ENCODE measurements at regions not wholly inside any gene's neighbourhood (a gene's known extent, or its start where the extent isn't known, plus 50 kb on each side); places are given as distances from the start of the nearest gene placed in this dataset.
"Not testable (repeated sequence)": the region's sequence is repeated elsewhere in the genome, so short reads cannot be mapped to it uniquely, and the experiment has no call there.

DNA sequence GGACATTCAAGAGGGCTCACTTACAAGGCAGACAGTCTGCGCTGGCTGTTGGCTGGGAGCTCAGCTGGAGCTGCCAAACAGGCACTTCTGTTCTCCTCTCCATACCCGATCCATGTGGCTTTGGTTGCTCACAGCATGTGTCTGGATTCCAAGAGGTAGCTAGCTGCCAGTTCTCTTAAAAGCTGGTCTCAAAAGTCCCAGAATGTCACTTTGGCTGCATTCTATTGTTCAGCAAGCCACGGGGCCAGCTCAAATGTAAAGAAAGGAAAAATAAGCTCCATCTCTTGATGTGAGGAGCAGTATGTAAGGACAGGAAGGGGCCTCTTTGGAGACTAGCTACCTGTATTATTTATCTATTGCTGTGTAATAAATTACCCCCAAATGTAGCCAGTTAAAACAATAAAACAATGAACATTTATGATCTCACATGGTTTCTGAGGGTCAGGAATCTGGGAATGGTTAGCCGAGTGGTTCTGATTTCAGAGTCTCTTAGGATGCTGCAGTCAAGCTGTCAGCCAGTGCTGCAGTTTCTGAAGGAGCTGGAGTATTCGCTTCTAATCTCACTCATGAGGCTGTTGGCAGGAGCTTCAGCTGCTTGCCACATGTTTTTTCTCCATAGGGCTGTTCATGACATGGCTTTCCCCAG is 112.7 kb upstream of the CLINT1 start:
- DNase-seq (ENCODE audit: low read depth) = no peak

DNA sequence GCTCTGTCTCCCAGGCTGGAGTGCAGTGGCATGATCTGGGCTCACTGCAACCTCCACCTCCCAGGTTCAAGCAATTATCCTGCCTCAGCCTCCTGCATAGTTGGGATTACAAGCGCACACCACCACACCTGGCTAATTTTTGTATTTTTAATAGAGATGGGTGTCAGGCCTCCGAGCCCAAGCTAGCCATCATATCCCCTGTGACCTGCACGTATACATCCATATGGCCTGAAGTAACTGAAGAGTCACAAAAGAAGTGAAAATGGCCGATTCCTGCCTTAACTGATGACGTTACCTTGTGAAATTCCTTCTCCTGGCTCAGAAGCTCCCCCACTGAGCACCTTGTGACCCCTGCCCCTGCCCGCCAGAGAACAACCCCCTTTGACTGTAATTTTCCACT is 109.6 kb upstream of the CLINT1 start:
- not testable (repeated sequence) for DNase-seq (ENCODE audit: low read depth)

DNA sequence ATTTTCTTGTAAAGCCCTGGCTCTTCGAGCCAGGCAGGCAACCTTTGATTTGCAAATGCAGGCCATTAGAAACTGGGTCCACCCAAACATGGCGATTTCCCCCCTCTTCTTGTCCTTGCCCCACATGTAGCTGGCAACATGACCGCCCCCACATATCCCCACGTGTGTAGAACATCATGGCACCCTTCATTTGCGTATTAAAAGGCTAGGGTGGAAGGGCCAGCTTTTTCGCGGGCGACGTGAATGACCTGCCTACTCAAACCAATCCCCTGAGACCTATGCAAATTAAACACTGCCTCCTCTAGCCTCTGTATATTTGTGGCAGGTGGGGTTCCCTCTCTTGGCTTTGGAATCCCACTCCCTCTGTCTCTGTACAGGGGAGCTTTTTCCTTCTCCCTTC is 107.0 kb upstream of the CLINT1 start:
- no peak for DNase-seq (ENCODE audit: low read depth)

DNA sequence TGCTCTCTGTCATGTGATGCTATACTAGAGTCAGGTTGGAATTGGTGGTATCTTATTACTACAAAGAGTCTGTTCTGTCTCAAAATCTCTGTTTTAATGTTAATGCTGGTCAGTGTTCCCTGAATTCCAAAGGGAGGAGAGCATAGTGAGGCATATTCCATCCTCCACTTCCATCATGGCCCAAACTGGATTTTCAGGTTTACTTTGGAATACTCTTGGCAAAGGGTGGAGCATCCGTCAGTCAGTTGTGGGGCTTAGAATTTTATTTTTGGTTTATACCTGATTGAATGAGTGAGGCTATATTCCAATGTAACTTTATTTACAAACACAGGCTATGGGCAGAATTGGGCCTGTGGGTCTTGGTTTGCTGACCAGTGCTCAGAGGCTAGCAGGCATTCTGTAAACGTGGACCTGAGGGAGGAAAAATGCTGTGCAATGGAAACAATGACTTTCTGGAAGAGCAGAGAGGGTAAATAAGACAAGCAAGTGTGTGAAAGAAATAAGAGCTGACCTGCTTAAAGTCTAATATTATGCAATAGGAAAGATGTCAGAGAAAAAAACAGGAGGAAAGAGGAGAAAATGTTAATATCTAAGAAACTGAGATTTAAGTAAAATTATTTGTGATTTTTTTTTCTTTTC is 106.2 kb upstream of the CLINT1 start:
- DNase-seq (ENCODE audit: low read depth) = no peak

DNA sequence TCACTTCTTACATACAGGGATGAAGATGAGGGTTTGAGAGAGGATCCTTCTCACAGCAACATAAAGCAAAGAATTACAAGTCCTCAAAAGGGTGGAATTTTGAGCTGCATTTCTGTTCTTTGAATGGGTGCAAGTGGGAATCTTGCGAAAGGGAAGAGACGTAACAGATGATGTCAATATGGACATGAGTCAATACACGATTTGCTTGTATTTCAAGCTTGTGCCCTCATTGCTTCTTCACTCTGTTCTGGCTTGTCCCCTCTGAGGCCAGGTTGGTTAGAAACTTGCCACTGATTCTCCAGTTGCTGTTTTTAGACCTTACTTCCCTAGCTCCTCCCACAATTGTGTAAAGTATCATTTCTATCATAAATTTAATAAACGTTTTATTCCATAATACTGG is 104.8 kb upstream of the CLINT1 start:
- no peak for DNase-seq (ENCODE audit: low read depth)

DNA sequence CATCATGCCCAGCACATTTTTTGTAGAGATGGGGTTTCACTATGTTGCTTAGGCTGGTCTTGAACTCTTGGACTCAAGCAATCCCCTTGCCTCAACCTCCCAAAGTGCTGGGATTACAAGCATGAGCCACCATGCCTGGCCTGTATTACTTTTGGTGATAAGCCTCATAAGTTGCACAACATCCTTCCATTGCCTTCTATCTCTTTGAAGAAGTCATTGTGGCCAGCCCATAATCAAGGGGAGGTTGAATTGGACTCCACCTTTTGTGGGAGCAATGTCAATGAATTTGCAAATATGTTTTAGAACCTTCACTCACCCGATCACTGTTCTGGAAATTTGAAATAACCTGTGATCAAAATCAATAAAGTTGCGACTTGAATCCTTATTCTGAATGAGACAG is 104.3 kb upstream of the CLINT1 start:
- no peak for DNase-seq (ENCODE audit: low read depth)

DNA sequence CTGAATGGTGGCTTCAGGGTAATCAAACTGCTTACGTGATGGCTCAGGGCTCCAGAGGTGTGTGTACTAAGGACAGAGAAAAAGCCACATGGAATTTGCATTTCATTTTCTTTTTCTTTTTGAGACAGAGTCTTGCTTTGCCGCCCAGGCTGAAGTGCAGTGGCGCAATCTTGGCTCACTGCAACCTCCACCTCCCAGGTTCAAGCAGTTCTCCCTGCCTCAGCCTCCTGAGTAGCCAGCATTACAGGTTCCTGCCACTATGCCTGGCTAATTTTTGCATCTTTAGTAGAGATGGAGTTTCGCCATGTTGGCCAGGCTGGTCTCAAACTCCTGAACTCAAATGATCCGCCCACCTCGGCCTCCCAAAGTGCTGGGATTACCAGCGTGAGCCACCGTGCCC is 103.7 kb upstream of the CLINT1 start:
- DNase-seq (ENCODE audit: low read depth) = not testable (repeated sequence)

DNA sequence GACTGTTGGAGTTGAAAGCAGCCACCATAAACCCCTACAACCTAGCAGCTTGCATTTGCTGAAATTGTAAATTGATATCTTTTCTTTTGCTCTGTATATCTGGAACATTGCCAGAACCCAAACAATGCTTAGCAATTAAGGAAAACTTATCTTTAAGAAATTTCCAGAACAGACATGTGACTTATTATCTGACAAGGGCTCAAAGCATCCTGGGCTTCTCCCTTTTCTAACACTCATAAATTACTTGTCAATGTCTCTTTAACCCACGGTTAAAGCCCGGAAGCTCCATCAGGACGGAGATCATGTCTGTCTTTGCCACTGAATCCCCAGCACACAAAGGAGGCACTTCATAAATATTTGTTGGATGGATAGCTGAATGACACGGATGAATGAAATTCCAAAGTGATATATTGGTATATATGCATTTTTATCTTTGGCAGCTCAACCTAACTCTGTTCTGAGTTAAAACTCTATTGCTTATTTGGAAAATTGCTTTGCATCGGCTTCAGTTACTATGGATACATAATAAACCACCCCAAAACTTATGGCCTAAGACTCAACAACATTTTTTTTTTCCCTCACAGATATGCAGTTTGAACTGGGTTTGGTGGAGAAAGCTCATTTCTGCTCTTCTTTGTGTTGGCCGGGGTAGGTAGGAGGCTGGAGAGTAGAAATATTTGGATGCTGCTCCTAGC is 103.1 kb upstream of the CLINT1 start:
- DNase-seq (ENCODE audit: low read depth) = no peak

DNA sequence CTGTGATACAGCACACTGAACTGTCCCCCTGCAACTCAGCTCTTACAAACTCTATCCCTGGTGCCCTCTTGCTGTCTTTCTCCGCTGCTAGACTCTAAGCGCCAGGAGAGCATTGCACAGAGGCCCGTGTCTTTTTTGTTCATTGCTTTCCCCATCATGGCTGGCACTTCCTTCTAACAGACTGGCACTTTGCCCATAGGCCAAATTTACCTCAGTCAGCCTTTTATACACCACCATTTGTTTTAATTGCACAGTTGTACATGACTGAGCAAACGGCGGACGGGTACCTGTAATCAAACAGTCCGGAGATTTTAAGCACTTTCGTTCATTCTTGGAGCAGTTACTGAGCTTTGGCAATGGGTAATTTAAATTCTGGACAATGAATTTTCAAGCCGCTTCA is 102.2 kb upstream of the CLINT1 start:
- DNase-seq (ENCODE audit: low read depth) = no peak

DNA sequence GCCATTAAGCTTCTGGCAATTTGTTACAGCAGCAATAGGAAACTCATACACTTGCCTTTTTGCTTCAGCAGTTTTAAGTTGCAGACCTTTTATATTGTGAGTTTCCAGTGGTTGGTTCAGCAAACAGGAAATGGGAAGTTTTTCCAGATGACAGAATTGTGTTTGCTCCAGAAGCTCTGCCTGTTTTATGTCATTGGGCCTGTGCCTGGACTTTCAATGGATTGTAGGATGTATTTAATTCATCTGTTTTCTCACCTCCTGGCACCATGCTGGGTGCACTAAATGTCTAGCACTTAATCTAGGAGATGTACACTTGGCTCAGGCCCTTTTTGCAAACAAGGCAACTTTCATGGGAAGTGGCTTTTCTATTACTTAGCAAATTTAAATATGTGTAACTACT is 100.4 kb upstream of the CLINT1 start:
- no peak for DNase-seq (ENCODE audit: low read depth)

DNA sequence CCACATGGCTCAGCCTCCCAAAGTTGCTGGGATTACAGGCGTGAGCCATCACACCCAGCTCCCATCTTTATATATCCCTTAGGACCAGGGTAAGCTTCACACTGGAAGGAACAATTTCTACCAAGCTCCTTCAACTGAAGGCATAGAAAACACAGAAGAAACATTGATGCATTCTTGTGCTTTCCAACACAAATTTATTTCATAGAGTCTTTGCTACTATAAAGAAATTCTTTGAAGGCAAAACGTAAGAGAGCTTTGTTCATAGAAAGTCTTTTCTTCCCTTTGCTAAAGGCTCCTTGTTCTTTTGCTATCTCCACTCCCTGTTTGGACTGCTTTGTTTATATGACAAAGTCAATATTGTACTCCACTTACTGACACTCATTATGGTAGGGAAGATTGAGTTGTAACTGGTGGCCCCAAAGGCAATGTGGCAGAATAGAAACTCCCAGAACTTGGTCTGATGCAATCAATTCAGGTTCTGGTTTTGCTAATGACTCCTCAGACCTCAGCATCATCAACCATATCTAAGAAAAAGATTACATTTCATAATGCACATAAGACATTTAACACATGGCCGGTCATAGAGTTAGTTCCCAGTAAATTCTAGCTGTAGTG is 97.4 kb upstream of the CLINT1 start:
- DNase-seq (ENCODE audit: low read depth) = no peak

DNA sequence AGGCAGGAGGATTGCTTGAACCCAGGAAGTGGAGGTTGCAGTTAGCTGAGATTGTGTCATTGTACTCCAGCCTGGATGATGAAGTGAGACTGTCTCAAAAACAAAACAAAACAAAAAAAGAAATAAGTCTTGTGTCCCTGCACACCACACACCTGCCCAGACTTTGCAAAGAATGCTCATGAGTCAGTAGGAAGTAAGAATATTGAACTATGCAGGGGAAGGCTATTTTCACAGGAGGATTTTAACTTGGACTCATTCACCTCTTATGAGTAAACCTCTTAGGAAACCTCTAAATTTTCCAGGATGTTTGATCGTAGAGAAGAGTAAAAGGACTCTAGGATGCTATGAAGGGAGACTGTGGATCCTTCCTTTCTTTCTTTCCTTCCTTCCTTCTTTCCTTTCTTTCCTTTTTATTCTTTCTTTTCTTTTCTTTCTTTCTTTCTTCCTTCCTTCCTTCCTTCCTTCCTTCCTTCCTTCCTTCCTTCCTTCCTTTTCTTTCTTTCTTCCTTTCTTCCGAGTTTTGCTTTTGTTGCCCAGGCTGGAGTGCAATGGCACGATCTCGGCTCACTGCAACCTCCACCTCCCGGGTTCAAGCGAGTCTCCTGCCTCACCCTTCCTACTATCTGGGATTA is 96.7 kb upstream of the CLINT1 start:
- no peak for DNase-seq (ENCODE audit: low read depth)

DNA sequence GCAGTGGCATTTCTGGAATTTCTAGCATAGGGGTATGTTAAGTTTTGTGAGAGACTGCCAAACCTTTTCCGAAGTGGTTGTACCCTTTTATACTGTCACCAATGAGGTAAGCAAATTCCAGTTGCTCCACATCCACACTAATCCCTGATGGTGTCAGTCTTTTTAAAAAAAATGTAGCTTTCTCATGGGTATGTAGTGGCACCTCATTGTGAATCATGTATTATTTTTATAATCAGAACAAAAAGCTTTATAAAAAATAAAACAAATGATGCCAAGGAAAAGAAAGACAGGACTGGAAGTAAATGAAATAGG is 93.4 kb upstream of the CLINT1 start:
- DNase-seq (ENCODE audit: low read depth) = no peak

DNA sequence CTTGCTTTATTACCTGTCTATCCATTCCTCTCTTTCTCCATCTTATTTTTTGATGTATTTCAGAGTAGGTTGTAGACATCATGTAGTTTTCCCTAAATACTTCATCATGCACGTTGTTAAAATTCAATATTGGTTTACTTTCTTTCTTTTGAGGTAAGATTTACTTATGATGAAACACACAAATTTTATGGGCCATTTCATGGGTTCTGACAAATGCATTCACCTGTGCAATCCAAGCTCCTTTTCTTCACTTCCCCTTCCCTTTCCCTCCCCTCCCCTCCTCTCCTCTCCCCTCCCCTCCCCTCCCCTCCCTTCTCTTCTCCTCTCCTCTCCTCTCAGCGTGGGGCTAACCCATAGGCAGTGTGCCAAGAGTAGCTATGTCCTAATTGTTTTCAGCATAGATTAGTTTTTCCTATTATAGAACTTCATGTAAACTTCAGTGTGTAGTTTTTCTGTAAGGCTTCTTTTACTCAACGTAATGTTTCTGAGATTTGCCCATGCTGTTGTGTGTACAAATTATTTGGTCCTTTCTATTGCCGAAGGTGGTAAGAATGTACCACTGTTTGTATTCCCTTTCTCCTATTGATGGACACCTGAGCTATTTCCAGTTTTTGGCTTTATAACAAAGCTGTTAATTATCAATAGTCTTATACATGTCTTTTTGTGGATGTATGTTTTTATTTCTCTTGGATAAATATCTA is 92.9 kb upstream of the CLINT1 start:
- no peak for DNase-seq (ENCODE audit: low read depth)

DNA sequence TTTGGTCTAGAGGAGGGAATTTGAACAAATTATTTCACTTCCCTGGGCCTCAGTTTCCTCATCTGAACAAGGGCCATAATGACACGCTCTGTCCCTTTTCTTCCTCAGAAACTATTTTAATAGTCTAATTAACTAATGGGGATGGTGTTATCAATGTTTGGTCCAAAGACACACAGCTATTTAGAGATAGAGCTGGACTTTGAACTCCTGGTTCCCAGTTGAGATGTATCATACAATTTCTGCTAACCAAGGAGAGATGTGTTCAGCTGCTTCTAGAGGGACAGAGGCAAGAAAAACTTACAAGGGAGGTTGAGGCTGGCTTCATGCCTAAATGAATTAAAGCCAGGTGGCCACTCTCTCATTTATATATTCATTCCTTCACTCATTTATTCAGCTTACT is 90.6 kb upstream of the CLINT1 start:
- DNase-seq (ENCODE audit: low read depth) = no peak

DNA sequence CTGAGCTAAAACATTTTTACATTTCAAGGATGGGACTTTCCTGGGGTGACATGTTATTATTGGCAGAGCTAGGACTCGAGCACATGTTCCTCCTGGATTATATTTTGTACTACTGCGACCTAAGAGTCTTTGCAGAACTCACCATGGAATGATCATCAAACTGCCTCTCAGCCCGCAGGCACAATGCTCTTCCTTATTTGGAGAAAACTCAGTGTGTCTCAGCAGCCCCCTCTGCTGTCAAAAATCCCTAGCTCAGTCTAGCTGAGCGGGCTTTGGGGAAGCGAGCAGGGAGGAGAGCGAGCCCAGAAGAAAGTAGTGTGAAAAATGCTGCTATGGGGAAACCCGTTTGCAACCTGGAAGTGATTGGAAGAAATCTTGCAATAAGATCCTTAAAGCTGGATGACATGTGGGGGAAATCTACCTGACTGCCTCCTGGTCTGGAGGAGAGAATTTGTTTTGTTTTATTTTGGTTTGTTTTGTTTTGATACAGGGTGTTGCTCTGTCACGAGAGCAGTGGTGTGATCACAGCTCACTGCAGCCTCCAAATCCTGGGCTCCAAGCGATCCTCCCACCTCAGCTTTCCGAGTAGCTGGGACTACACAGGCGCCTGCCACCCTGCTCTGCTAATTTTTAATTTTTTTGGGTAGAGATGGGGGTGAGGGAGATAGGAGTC is 89.9 kb upstream of the CLINT1 start:
- DNase-seq (ENCODE audit: low read depth) = peak; percentile 17

DNA sequence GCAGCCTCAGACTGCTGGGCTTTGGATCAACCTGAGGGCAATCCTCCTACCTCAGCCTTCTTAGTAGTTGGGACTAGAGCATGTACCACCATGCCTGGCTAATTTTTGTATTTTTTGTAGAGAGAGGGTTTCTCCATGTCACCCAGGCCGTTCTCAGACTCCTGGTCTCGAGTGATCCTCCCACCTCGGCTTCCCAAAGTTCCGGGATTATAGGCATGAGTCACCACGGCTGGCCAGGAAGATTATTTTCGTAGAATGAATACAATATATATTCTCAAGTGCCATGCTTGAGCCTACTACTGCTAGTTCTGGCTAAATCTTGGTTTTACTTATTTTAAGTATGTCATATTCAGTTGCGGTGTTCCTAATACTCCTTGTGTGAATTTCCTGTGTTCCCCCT is 88.2 kb upstream of the CLINT1 start:
- DNase-seq (ENCODE audit: low read depth) = no peak

DNA sequence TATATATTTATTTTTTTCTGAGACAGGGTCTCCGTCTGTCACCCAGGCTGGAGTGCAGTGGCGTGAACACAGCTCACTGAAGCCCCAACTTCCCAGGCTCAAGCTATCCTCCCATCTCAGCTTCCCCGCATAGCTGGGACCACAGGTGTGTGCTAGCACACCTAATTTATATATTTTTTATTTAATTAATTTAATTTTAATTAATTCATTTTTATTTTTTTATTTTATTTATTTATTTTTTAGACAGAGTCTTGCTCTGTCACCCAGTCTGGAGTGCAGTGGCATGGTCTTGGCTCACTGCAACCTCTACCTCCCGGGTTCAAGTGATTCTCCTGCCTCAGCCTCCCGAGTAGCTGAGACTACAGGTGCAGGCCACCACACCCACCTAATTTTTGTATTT is 86.9 kb upstream of the CLINT1 start:
- DNase-seq (ENCODE audit: low read depth) = not testable (repeated sequence)

DNA sequence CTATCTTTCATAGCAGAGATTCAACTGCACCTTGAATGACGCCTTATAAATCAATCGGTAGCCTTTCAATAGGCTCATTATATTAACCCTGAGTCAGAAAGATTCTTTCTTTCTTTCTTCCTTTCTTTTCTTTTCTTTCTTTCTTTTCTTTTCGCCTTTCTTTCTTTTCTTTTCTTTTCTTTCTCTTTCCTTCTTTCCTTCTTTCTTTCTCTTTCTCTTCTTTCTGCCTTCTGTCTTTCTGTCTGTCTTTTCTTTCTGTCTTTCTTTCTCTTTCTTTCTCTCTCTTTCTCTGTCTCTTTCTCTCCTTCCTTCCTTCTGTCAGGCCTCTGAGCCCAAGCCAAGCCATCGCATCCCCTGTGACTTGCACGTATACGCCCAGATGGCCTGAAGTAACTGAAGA is 86.0 kb upstream of the CLINT1 start:
- no peak for DNase-seq (ENCODE audit: low read depth)

DNA sequence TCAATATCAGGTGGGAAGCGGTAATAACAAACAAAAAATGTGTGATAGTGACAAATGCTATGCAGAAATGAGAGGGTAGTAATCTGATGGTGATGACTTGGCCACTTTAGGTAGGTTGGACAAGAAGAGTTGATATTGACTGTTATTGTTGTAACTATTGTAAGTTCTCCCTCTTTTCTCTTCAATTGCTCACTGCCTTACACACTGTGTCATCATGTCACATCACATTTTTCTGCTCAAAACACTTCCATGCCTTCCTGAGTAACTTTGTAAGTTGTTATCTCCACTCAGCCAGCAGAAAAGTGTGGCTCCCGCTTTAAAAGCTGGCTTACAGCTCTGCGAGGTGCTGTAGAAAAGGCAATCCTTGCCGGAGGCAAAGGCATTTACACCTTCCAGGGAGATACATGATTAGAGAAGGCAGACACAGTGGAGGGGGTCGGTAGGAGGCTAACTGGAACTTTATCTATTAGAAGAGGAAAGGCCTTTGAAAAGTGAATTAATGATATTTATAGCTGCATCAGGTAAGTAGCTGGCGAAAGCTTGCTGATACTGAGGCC is 85.2 kb upstream of the CLINT1 start:
- DNase-seq (ENCODE audit: low read depth) = no peak

DNA sequence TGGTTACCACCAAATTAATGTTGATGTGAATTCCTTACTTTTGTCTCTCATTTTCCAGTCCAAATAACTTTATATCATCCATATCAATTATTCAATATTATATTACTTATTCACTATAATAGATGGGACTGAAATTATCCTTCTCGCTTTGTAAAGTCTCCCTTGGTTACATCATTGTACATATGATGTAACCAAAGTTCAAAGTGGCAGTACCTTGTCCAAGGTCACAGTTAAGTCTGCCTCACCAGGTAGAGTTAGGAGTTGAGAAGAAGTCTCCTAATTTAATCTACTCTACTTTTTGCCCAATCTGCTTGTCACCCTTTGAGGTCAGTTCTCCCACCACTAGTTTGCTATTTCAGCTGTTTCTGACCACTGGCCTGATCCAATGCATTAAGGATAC is 83.7 kb upstream of the CLINT1 start:
- DNase-seq (ENCODE audit: low read depth) = no peak

All from CMK (cell line).